NT2/D1 (cell line): ENCODE measurements at regions not wholly inside any gene's neighbourhood (a gene's known extent, or its start where the extent isn't known, plus 50 kb on each side); places are given as distances from the start of the nearest gene placed in this dataset.

ENCODE experiments used
- DNase-seq: peaks from one replicate; pipeline ENCODE4 v3.0.0-alpha.2; 2011; ENCODE audit warnings: low read depth, low spot score
- H3K27me3 ChIP-seq: 2 replicates; pipeline ENCODE4 v1.6.0; 2011; ENCODE audit warnings: mild to moderate bottlenecking; ENCODE audit not compliant: insufficient read length, insufficient read depth
- H3K36me3 ChIP-seq: 2 replicates; pipeline ENCODE4 v1.6.1; 2011; ENCODE audit warnings: mild to moderate bottlenecking, low read length, mixed read lengths; ENCODE audit not compliant: insufficient read depth, insufficient read length
- H3K4me1 ChIP-seq: 2 replicates; pipeline ENCODE4 v1.5.1; 2011; ENCODE audit not compliant: insufficient read depth, insufficient read length
- H3K4me3 ChIP-seq: 2 replicates; pipeline ENCODE4 v1.5.1; 2011; ENCODE audit warnings: low read depth; ENCODE audit not compliant: insufficient read length
- H3K9ac ChIP-seq: 2 replicates; pipeline ENCODE4 v1.6.0; 2011; ENCODE audit warnings: low read depth; ENCODE audit not compliant: insufficient read length
- H3K9me3 ChIP-seq: 2 replicates; pipeline ENCODE4 v1.5.1; 2011; ENCODE audit warnings: mild to moderate bottlenecking, low read length; ENCODE audit not compliant: insufficient read depth
- SUZ12 ChIP-seq: IDR thresholded peaks from 2 replicates; pipeline ENCODE4 v1.6.1; 2011; ENCODE audit not compliant: insufficient read length, insufficient read depth; ENCODE audit errors: extremely low read depth
- YY1 ChIP-seq: IDR thresholded peaks from 2 replicates; pipeline ENCODE4 v1.6.1; 2011; ENCODE audit not compliant: insufficient read length, insufficient read depth
- ZNF274 ChIP-seq: IDR thresholded peaks from 2 replicates; pipeline ENCODE4 v1.6.1; 2011; ENCODE audit warnings: mild to moderate bottlenecking, low read depth, low read length

DNA sequence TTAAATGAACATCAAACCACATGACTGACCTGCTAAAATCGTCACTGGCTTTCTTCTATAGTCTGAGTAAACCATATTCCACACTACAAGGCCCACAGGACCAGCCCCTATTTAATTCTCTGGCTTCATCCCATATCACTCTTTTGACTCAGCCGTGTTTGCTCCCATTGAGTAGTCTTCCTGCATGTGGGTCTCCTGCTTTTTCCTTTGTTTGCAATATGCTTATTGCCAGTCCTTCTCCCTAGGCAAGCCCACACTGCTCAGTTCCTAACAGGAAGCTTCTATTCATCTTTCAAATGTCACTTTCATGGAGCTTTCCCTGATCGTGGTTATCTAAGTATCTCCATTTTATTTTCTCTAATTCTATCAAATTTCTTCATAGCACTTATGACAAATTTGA lies 329.6 kb downstream of the RAPGEF2 start:
- no peak overlapping the region for H3K9ac ChIP-seq
- H3K4me3 ChIP-seq: no peak overlapping the region
- no peaks in the 10 kb centered on the region for H3K9me3 ChIP-seq
- H3K4me1 ChIP-seq: no peaks in the 10 kb centered on the region
- no peaks in the 10 kb centered on the region for H3K36me3 ChIP-seq
- no peak for DNase-seq
- TF ChIP-seq YY1 (no peak), ZNF274 (no peak), SUZ12 (no peak)
- H3K27me3 ChIP-seq: no peaks in the 10 kb centered on the region

DNA sequence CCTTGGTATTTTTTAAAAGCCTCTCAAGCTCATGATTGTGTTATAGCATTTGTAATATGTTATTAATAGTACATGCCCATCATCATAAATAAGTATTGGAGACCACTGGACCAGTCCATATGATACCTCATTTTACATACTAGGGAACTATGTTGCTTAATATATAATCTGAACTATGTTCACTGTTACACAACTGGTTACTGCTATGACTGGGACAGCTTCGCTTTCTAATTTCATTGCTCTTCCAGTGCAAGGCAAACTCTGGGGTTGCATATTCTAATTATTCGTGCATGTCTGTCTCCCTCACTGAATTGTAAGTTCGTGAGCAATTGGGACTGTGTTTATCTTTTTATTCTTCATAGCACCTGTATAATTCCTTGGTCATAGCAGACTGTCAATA lies 330.5 kb downstream of the RAPGEF2 start:
- no peak overlapping the region for H3K9ac ChIP-seq

DNA sequence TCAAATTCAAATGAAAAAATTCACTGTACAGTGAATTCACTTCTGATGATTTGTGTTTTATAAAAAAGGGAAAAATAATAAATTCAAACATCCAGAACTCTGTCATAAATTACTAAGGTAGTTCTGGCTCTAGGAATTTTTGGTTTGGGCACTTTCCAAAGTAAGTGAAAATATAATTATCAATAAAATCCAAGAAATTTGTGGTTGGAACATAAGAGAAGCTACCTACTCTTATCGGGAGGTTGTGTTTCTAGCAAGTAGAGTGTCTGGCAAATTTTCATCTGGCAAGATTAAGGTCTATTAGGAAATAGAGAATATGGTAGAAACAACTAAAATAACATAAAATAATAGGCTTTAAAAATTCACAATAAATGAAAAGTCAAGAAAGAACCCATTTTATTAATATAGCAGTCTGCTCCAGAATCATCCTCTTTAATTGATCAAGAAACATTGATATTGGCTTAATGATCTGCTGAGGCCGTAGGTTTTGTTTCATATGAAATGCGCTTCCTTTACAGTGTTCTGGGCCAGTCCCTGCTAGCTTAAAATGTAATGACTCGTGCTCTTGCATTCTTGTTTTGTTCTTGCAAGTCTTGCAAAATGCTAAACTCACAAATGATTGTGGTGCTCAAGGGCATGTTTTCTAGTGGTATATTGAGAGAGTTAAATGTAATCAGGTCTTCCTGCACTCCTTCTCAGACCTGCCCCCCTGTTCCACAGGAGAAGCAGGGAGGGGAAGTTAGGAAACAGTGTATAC lies 331.4 kb downstream of the RAPGEF2 start:
- H3K4me1 ChIP-seq: no peaks in the 10 kb centered on the region
- DNase-seq: no peak
- TF ChIP-seq YY1: no peak
- no peak for TF ChIP-seq SUZ12
- TF ChIP-seq ZNF274: no peak
- H3K9me3 ChIP-seq: no peaks in the 10 kb centered on the region
- no peak overlapping the region for H3K9ac ChIP-seq
- H3K36me3 ChIP-seq: no peaks in the 10 kb centered on the region
- no peak overlapping the region for H3K4me3 ChIP-seq
- H3K27me3 ChIP-seq: no peaks in the 10 kb centered on the region

More for the DNA sequence above, 330.5 kb downstream of the RAPGEF2 start:
- no peaks in the 10 kb centered on the region for H3K9me3 ChIP-seq
- DNase-seq: no peak
- no peaks in the 10 kb centered on the region for H3K4me1 ChIP-seq
- TF ChIP-seq YY1 (no peak), SUZ12 (no peak), ZNF274 (no peak)
- no peaks in the 10 kb centered on the region for H3K36me3 ChIP-seq
- no peak overlapping the region for H3K4me3 ChIP-seq
- no peaks in the 10 kb centered on the region for H3K27me3 ChIP-seq

GRCh38 chr4:159434871-159435241 lies 332.0 kb downstream of the RAPGEF2 start:
- H3K9ac ChIP-seq: no peak overlapping the region

GRCh38 chr4:159435561-159436023 lies 332.7 kb downstream of the RAPGEF2 start:
- H3K36me3 ChIP-seq: no peaks in the 10 kb centered on the region
- H3K9me3 ChIP-seq: no peaks in the 10 kb centered on the region
- no peak overlapping the region for H3K4me3 ChIP-seq
- no peak for TF ChIP-seq YY1
- no peak overlapping the region for H3K9ac ChIP-seq
- H3K27me3 ChIP-seq: no peaks in the 10 kb centered on the region
- DNase-seq: no peak
- H3K4me1 ChIP-seq: no peaks in the 10 kb centered on the region

More at GRCh38 chr4:159434871-159435241, 332.0 kb downstream of the RAPGEF2 start:
- Histone ChIP-seq H3K4me3 (no peak overlapping the region), H3K4me1 (no peaks in the 10 kb centered on the region), H3K27me3 (no peaks in the 10 kb centered on the region), H3K9me3 (no peaks in the 10 kb centered on the region), H3K36me3 (no peaks in the 10 kb centered on the region)
- DNase-seq: no peak
- TF ChIP-seq ZNF274 (no peak), YY1 (no peak), SUZ12 (no peak)

DNA sequence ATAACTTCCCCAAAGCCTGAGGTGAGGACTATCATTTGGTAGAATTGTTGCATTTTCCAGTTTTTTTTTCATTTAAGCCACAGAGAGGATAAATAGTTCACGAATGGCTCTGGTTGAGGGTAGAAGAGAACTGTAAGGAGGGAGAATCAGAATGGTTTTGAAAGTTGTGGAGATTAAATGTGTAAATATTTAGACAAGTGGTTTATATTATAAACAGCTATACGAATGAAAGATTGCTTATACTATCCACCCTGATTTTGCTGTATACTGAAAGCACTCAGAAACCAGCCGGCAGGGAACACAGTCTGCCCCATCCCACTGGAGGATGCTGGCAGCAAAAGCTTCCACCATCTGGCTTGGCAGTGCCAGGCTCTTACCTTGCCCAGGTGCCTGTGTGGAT lies 341.1 kb downstream of the RAPGEF2 start:
- Histone ChIP-seq H3K36me3 (no peaks in the 10 kb centered on the region), H3K4me3 (no peak overlapping the region), H3K4me1 (no peaks in the 10 kb centered on the region), H3K9me3 (no peaks in the 10 kb centered on the region), H3K27me3 (no peaks in the 10 kb centered on the region), H3K9ac (no peak overlapping the region)
- TF ChIP-seq SUZ12 (no peak), ZNF274 (no peak), YY1 (no peak)
- no peak for DNase-seq

DNA sequence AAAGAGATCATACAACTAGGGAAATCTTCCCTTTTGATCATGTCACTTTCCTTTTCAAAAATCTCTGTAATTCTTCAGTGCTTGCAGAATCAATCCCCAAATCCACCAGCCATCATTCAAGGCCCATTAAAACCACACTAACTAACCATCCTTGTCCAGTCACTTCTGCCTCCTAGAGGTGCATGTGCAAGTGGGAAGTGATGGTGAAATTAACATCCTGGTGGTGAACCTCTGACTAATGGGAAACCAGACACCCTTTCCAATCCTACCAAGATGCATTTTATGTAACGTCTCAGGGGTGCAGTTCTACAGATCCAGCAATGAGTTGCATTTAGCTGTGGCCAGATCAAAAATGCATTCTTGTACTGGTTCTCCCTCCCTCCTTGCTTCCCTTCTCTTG lies 341.8 kb downstream of the RAPGEF2 start:
- Histone ChIP-seq H3K4me1 (no peaks in the 10 kb centered on the region), H3K27me3 (no peaks in the 10 kb centered on the region), H3K9me3 (no peaks in the 10 kb centered on the region), H3K4me3 (no peak overlapping the region), H3K36me3 (no peaks in the 10 kb centered on the region), H3K9ac (no peak overlapping the region)
- TF ChIP-seq YY1 (no peak), ZNF274 (no peak), SUZ12 (no peak)
- no peak for DNase-seq
